Tibial nerve (tissue), 4 donors: ENCODE measurements at regions not wholly inside any gene's neighbourhood (a gene's known extent, or its start where the extent isn't known, plus 50 kb on each side); places are given as distances from the start of the nearest gene placed in this dataset.

Experiments used
- DNase-seq, 2 donors: peaks; one replicate each; pipeline ENCODE4 v3.0.0-alpha.2; 2019; ENCODE audit warnings: low spot score in 2 of 2
- H3K27ac ChIP-seq, 4 donors: fragments of 200-600 bp; sonication (generic) in 3 of 4; one replicate each; pipeline ENCODE4 v1.5.1; 2017 to 2019; ENCODE audit warnings: mild to moderate bottlenecking in 1 of 4
- H3K27me3 ChIP-seq, 2 donors: fragments of 200-600 bp; sonication (generic) in 1 of 2; one replicate each; pipeline versions ENCODE4 v1.5.1 to v1.6.0; 2017 to 2019
- H3K36me3 ChIP-seq, 3 donors: fragments of 200-600 bp; sonication (generic); one replicate each; pipeline ENCODE4 v1.5.1; 2018 to 2019
- H3K4me1 ChIP-seq, 4 donors: fragments of 200-600 bp; sonication (generic) in 3 of 4; one replicate each; pipeline ENCODE4 v1.5.1; 2017 to 2019
- H3K4me3 ChIP-seq, 4 donors: fragments of 200-600 bp; sonication (generic) in 3 of 4; one replicate each; pipeline ENCODE4 v1.5.1; 2017 to 2019; ENCODE audit warnings: mild to moderate bottlenecking in 1 of 4, moderate library complexity in 1 of 4
- H3K9me3 ChIP-seq, 4 donors: fragments of 200-600 bp; sonication (generic) in 3 of 4; one replicate each; pipeline ENCODE4 v1.5.1; 2017 to 2019
- EP300 ChIP-seq, 2 donors: sonication (generic); formaldehyde crosslinking; IDR thresholded peaks; one replicate each; pipeline ENCODE4 v1.6.1; 2017; ENCODE audit warnings: antibody characterized with exemption in 2 of 2, mild to moderate bottlenecking in 1 of 2
- POLR2A ChIP-seq, 2 donors: fragments of 450-650 bp; IDR thresholded peaks; one replicate each; pipeline ENCODE4 v1.6.1; 2017; ENCODE audit warnings: antibody characterized with exemption in 2 of 2, mild to moderate bottlenecking in 2 of 2, moderate library complexity in 2 of 2
- WGBS, 2 donors: methylation state at CpG; one replicate each; pipeline ENCODE4 v1.1.5; 2018; 5-methylcytosine and 5-hydroxymethylcytosine counted together
- TF ChIP-seq, protein P1 (sequence below), 5 experiments: fragments of 200-600 bp in 3 of 5; fragments of 450-650 bp in 2 of 5; sonication (generic) in 3 of 5; IDR thresholded peaks; one replicate each; pipeline ENCODE4 v1.5.1; 2016 to 2019; ENCODE audit warnings: antibody characterized with exemption in 5 of 5, mild to moderate bottlenecking in 3 of 5, moderate library complexity in 2 of 5

DNA sequence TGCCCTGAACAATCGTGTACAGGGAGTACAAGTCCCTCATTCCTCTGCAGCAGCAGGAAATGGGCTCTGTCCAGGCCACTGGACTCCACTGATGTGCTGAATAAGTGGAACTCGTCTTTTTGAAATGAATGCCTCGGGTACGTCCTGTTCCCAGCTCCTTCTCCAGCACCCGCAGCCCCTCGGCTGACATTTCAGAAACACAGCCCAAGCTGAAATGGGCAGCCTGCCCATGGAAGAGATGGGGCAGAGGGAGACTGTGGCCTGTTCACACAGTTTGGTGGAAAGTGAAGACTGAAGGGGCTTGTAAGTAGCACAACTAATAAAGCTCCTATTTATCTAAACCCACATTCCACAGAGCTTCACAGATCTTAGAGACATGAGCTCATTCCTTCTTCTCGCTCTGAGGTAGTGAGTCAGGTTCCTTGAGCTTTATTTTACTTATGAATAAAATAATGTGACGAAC, 498.6 kb downstream of the TXNL1 start:
- H3K4me3 ChIP-seq = no peak overlapping the region
- no peak for DNase-seq
- H3K4me1 ChIP-seq = peaks cover 0 to 10% (median 0%) of the 10 kb centered on the region in 4 donors
- peak overlapping the region in 1 of 4 donors; percentile 63 for H3K27ac ChIP-seq
- TF ChIP-seq, protein P1, sequence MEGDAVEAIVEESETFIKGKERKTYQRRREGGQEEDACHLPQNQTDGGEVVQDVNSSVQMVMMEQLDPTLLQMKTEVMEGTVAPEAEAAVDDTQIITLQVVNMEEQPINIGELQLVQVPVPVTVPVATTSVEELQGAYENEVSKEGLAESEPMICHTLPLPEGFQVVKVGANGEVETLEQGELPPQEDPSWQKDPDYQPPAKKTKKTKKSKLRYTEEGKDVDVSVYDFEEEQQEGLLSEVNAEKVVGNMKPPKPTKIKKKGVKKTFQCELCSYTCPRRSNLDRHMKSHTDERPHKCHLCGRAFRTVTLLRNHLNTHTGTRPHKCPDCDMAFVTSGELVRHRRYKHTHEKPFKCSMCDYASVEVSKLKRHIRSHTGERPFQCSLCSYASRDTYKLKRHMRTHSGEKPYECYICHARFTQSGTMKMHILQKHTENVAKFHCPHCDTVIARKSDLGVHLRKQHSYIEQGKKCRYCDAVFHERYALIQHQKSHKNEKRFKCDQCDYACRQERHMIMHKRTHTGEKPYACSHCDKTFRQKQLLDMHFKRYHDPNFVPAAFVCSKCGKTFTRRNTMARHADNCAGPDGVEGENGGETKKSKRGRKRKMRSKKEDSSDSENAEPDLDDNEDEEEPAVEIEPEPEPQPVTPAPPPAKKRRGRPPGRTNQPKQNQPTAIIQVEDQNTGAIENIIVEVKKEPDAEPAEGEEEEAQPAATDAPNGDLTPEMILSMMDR (IDR thresholded peaks at IDR 0.05) = no peak
- no peak for TF ChIP-seq EP300 (IDR thresholded peaks at IDR 0.05)
- no peak for TF ChIP-seq POLR2A (IDR thresholded peaks at IDR 0.05)
- H3K9me3 ChIP-seq = no peaks in the 10 kb centered on the region
- H3K27me3 ChIP-seq = no peaks in the 10 kb centered on the region
- WGBS, 2 donors = 41 to 58% methylated on average over 8 of the region's 8 CpGs
- no peaks in the 10 kb centered on the region for H3K36me3 ChIP-seq

DNA sequence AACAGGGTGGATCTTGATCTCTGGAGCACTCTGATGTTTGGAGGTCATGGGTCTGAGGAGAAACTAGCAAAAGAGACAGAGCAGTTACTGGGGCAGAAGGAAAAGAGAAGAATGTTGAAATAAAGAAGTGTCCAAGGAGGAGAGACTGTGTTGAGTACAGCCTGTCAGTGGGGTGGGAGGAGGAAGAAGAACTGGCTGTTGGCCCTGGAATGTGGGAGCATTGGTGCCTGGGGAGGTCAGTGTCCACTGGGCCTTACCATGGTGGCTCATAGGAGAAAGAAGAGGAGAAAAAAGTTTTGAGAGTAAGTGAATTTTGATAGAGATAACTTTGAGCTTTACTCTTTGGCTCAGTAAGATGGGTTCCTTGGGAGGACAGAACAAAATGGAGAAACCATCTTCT, 499.0 kb downstream of the TXNL1 start:
- DNase-seq = no peak
- Histone ChIP-seq H3K36me3 (no peaks in the 10 kb centered on the region), H3K9me3 (no peaks in the 10 kb centered on the region), H3K4me1 (peaks cover 0 to 10% (median 0%) of the 10 kb centered on the region in 4 donors), H3K27ac (peak overlapping the region in 1 of 4 donors; percentile 63), H3K4me3 (no peak overlapping the region), H3K27me3 (no peaks in the 10 kb centered on the region)
- no peak for TF ChIP-seq EP300 (IDR thresholded peaks at IDR 0.05)
- TF ChIP-seq, protein P1 (IDR thresholded peaks at IDR 0.05) = no peak
- no peak for TF ChIP-seq POLR2A (IDR thresholded peaks at IDR 0.05)

DNA sequence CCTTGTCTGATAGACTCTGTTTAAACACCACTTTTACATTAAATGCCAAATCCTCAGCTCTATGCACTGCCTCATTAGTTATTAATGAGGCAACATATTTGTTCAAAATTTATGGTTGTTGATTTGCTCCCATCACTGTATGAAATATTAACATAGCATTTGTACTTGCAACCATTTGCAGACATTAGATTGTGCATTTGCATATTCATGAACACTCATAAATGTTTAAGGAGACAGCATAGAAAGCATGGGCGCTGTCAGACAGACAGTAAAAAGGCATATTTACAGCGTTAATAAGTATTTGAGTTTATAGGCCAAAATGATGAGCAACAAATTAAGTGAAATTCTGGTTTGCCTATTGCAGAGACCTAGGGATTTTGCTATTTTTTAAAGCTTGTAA, 502.3 kb downstream of the TXNL1 start:
- Histone ChIP-seq H3K27me3 (no peaks in the 10 kb centered on the region), H3K27ac (no peak overlapping the region), H3K4me1 (peaks cover 0 to 10% (median 0%) of the 10 kb centered on the region in 4 donors), H3K9me3 (no peaks in the 10 kb centered on the region), H3K4me3 (no peak overlapping the region), H3K36me3 (no peaks in the 10 kb centered on the region)
- WGBS, 2 donors = 94 to 95% methylated on average over 2 of the region's 2 CpGs
- TF ChIP-seq, protein P1 (IDR thresholded peaks at IDR 0.05) = no peak
- TF ChIP-seq POLR2A (IDR thresholded peaks at IDR 0.05) (no peak), EP300 (IDR thresholded peaks at IDR 0.05) (no peak)
- DNase-seq = no peak

DNA sequence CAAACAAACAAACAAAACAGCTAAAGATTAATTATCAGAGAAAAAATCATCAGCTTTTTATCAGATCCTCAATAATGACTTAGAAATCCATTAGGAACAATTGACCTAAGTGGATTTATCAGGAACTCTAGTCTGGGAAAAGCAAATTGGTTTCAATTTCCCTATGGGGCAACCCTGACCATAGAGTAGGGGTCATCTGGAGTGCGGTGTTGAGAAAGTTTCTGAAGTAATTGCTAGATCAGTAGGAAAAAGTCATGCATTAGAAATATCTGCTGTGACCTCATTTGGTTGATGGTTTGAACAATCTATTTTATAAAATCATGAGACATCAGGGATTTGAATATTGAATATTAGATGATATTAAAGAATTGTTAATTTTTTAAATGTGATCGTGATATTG, 507.9 kb downstream of the TXNL1 start:
- TF ChIP-seq, protein P1 (IDR thresholded peaks at IDR 0.05) = no peak
- TF ChIP-seq EP300 (IDR thresholded peaks at IDR 0.05) (no peak), POLR2A (IDR thresholded peaks at IDR 0.05) (no peak)
- DNase-seq = no peak
- H3K27ac ChIP-seq = no peak overlapping the region
- no peaks in the 10 kb centered on the region for H3K27me3 ChIP-seq
- no peaks in the 10 kb centered on the region for H3K9me3 ChIP-seq
- no peak overlapping the region for H3K4me3 ChIP-seq
- 86 to 88% methylated on average over 2 of the region's 2 CpGs for WGBS, 2 donors
- no peaks in the 10 kb centered on the region for H3K36me3 ChIP-seq
- H3K4me1 ChIP-seq = peaks cover 0 to 11% (median 0%) of the 10 kb centered on the region in 4 donors

DNA sequence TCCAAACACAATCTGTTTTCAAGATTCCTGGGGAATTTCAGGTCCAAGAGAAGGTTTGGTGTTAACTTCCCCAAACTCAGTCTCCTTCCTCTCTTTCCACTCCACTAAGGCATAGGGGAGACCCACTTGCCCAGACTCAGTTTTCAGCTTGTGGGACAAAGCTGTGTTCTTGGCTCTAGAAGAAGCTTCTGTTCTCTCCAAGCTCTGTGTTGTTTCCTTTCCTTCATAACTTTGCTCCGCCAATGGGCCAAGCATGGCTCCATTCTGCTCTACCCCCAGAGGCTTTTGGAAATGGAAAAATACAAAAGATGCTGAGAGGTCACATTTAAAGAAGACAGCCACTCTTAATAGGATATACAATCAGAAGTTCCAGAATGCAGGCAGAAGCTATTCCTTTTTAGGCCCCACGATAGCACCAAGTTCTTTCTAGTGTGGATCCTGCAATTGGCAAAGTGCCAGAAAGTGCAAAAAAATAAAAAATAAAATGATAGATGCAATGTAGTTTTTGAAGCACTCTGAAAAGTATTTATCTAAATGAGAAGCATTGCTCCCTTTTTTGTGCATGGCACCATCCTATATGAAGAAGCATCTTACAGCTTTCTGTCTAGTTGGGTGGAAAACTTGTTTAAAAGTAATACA, 510.1 kb downstream of the TXNL1 start:
- 23 to 59% methylated on average over 2 of the region's 2 CpGs for WGBS, 2 donors
- Histone ChIP-seq H3K9me3 (no peaks in the 10 kb centered on the region), H3K27ac (peak overlapping the region in 1 of 4 donors; percentile 36), H3K4me3 (no peak overlapping the region), H3K4me1 (peaks cover 0 to 11% (median 0%) of the 10 kb centered on the region in 4 donors), H3K36me3 (no peaks in the 10 kb centered on the region), H3K27me3 (no peaks in the 10 kb centered on the region)
- no peak for DNase-seq
- TF ChIP-seq, protein P1 (IDR thresholded peaks at IDR 0.05) = no peak
- no peak for TF ChIP-seq EP300 (IDR thresholded peaks at IDR 0.05)
- no peak for TF ChIP-seq POLR2A (IDR thresholded peaks at IDR 0.05)
